Nephron (organoid): ENCODE measurements at regions not wholly inside any gene's neighbourhood (a gene's known extent, or its start where the extent isn't known, plus 50 kb on each side); places are given as distances from the start of the nearest gene placed in this dataset.
A peak's percentile ranks its signal among the peaks of the same experiment; 100 is the strongest.

Source experiments
- H3K27ac Mint-ChIP-seq, 3 experiments: 2 replicates each; pipeline ENCODE4 v1.8.0; 2020; ENCODE audit warnings: mixed read lengths in 3 of 3, mild to moderate bottlenecking in 2 of 3, moderate library complexity in 1 of 3
- H3K27me3 Mint-ChIP-seq: 2 replicates; pipeline ENCODE4 v1.8.0; 2021; ENCODE audit warnings: low read depth, mild to moderate bottlenecking, moderate library complexity, mixed read lengths
- H3K36me3 Mint-ChIP-seq: 2 replicates; pipeline ENCODE4 v1.8.0; 2020; ENCODE audit warnings: low read depth, mixed read lengths
- H3K4me1 Mint-ChIP-seq: 2 replicates; pipeline ENCODE4 v1.8.0; 2020; ENCODE audit warnings: mixed read lengths
- H3K4me3 Mint-ChIP-seq, 3 experiments: 2 replicates each; pipeline ENCODE4 v1.8.0; 2020; ENCODE audit warnings: mild to moderate bottlenecking in 3 of 3, mixed read lengths in 3 of 3, moderate library complexity in 2 of 3
- H3K9me3 Mint-ChIP-seq: 2 replicates; pipeline ENCODE4 v1.8.0; 2020; ENCODE audit warnings: mixed read lengths
- TF ChIP-seq, protein P1 (sequence below), 3 experiments: fragments of 200-600 bp; sonication (generic); IDR thresholded peaks; one replicate each; pipeline ENCODE4 v1.5.0; 2021; ENCODE audit warnings: antibody characterized with exemption in 3 of 3; ENCODE audit not compliant: unreplicated experiment in 3 of 3

DNA sequence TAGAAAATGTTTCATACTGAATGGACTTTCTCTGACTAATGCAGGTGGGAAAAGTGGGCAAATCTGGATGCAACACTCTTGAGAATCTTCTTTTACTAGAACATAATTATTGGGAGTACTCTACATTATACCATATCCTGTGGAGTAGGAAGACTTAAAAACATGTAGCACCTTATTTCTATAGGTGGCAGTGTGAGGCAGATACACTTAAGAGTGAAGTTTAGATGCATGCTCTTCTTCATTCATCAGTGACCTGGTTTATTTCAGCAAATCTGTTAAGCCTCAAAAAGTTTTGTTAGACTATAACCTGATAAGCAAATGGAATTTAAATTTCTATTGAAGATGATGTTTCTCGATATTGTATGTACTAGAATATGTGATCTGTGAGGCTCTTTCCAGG lies 1087.1 kb upstream of the LRRN3 start:
- H3K27ac Mint-ChIP-seq: no peak overlapping the region
- TF ChIP-seq, protein P1, sequence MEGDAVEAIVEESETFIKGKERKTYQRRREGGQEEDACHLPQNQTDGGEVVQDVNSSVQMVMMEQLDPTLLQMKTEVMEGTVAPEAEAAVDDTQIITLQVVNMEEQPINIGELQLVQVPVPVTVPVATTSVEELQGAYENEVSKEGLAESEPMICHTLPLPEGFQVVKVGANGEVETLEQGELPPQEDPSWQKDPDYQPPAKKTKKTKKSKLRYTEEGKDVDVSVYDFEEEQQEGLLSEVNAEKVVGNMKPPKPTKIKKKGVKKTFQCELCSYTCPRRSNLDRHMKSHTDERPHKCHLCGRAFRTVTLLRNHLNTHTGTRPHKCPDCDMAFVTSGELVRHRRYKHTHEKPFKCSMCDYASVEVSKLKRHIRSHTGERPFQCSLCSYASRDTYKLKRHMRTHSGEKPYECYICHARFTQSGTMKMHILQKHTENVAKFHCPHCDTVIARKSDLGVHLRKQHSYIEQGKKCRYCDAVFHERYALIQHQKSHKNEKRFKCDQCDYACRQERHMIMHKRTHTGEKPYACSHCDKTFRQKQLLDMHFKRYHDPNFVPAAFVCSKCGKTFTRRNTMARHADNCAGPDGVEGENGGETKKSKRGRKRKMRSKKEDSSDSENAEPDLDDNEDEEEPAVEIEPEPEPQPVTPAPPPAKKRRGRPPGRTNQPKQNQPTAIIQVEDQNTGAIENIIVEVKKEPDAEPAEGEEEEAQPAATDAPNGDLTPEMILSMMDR (IDR thresholded peaks at IDR 0.05; ENCODE audit: unreplicated experiment in 3 of 3): no peak
- no peaks in the 10 kb centered on the region for H3K27me3 Mint-ChIP-seq
- H3K4me3 Mint-ChIP-seq: no peak overlapping the region
- H3K4me1 Mint-ChIP-seq: peaks cover 11% of the 10 kb centered on the region
- no peaks in the 10 kb centered on the region for H3K9me3 Mint-ChIP-seq
- H3K36me3 Mint-ChIP-seq: no peaks in the 10 kb centered on the region

DNA sequence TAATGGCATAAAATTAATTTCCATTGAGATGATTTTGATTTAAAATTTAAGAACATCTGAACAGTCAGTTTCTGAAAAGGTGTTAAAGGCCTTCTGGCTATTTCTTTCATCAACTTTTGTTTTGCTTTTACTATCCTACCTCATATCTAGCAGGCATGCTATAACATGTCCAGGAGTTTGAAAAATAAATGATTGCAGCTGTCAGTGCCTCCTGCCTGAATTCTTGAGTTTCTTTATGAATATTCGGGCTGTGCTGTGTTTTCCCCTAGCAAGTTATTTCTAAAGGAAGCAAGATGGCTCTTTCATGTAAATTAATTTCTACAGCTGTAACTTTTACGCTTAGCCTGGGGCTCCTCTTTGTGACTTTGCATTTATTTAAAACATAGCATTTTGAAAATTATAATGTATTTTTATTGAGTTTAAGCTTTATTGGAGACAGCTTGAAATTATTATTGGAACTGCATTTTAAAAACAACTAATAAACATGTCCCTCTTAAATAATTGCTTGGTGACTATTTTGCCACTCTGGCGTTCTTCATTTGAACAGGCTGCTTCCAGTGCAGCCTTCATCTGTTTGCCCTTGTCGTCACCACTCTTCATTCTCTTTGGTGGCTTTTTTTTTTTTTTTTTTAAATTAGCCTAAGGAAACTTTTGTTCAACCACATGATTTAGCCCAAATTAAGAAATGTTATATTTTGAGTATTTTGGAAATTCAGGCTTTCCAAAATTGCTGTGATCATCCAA lies 1083.4 kb upstream of the LRRN3 start:
- H3K27me3 Mint-ChIP-seq: no peaks in the 10 kb centered on the region
- no peaks in the 10 kb centered on the region for H3K9me3 Mint-ChIP-seq
- H3K36me3 Mint-ChIP-seq: no peaks in the 10 kb centered on the region
- H3K4me3 Mint-ChIP-seq: no peak overlapping the region
- H3K4me1 Mint-ChIP-seq: peaks cover 1% of the 10 kb centered on the region
- TF ChIP-seq, protein P1 (IDR thresholded peaks at IDR 0.05; ENCODE audit: unreplicated experiment in 3 of 3): no peak
- H3K27ac Mint-ChIP-seq: peak overlapping the region in 1 of 3 experiments; percentile 40

DNA sequence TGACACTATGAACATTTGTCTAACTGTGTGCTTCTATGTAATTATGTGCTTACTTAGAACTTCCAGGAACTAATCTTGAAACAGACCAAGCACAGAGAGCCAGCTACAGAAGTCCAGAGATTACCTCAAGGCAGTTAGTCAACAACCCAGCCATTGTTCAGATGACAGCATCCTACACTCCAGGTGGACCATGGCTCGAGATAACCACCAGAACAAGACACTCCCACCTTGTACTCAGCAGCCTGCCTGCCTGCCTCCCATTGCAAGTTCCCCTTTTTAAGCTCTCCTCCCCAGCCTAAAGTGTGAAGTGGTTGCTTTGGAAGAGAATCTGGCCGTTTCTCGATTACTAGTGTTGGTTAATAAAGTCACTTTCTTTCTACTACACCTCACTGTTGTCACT lies 1080.6 kb upstream of the LRRN3 start:
- H3K4me3 Mint-ChIP-seq: no peak overlapping the region
- TF ChIP-seq, protein P1 (IDR thresholded peaks at IDR 0.05; ENCODE audit: unreplicated experiment in 3 of 3): no peak
- H3K27me3 Mint-ChIP-seq: no peaks in the 10 kb centered on the region
- H3K4me1 Mint-ChIP-seq: no peaks in the 10 kb centered on the region
- no peak overlapping the region for H3K27ac Mint-ChIP-seq
- no peaks in the 10 kb centered on the region for H3K36me3 Mint-ChIP-seq
- no peaks in the 10 kb centered on the region for H3K9me3 Mint-ChIP-seq

DNA sequence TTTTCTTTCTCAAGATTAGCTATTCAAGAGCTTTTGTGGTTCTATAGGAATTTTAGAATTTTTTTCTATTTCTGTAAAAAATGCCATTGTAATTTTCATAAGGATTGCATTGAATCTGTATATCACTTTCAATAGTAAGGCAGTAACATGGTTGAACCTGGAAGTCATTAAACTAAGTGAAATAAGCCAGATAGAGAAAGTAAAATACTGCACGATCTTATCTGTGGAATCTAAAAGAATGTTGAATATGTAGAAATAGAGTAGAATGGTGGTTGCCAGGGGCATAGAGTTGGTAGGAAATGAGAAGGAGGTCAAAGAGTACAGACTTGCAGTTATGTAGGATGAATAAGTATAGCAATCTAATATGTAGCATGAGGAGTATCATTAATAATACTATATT lies 1073.5 kb upstream of the LRRN3 start:
- TF ChIP-seq, protein P1 (IDR thresholded peaks at IDR 0.05; ENCODE audit: unreplicated experiment in 3 of 3): no peak
- H3K27ac Mint-ChIP-seq: no peak overlapping the region
- H3K36me3 Mint-ChIP-seq: no peaks in the 10 kb centered on the region
- H3K27me3 Mint-ChIP-seq: no peaks in the 10 kb centered on the region
- no peaks in the 10 kb centered on the region for H3K4me1 Mint-ChIP-seq
- H3K9me3 Mint-ChIP-seq: no peaks in the 10 kb centered on the region
- H3K4me3 Mint-ChIP-seq: no peak overlapping the region

DNA sequence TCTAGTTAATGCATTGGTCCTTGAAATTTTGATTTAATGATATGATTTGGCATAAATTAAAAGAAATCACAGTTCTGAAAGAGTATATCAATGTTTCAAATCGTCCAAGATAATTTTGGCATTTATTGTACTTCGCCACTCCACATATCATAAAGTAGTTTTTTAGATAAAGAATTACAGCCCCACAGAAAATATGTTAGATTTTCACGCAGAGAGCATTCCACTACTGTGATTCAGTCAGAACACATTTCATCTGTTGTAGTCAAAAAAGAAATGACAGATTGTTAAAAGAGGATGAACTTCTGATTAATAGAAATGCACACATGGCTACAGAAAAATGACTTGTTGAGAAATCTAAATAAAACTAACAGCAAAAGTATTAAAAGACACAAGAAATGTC lies 1063.5 kb upstream of the LRRN3 start:
- Mint-ChIP-seq H3K27ac (no peak overlapping the region), H3K36me3 (no peaks in the 10 kb centered on the region), H3K4me3 (no peak overlapping the region), H3K27me3 (no peaks in the 10 kb centered on the region), H3K4me1 (peaks cover 5% of the 10 kb centered on the region), H3K9me3 (no peaks in the 10 kb centered on the region)
- TF ChIP-seq, protein P1 (IDR thresholded peaks at IDR 0.05; ENCODE audit: unreplicated experiment in 3 of 3): no peak

DNA sequence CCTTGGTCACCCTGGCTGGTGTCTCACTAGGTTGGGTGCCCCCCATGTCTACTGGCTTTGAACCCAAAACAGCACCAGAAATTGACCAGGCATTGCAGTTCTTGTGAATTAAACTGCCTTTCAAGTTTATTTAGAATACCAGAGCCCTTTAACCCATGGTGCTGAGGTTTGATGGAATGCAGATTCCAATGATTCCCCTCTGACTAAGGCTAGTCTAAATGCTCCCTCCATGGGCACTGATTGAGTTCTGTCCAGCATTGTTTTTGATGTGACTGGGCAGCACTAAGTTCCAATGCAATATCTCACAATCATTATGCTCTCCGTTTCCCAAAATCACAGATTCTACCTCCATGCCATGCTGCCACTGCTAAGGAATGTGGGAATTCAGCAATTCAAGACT lies 1047.4 kb upstream of the LRRN3 start:
- H3K4me1 Mint-ChIP-seq: no peaks in the 10 kb centered on the region
- no peaks in the 10 kb centered on the region for H3K36me3 Mint-ChIP-seq
- H3K9me3 Mint-ChIP-seq: peaks cover 7% of the 10 kb centered on the region
- TF ChIP-seq, protein P1 (IDR thresholded peaks at IDR 0.05; ENCODE audit: unreplicated experiment in 3 of 3): no peak
- H3K27me3 Mint-ChIP-seq: no peaks in the 10 kb centered on the region
- no peak overlapping the region for H3K4me3 Mint-ChIP-seq
- no peak overlapping the region for H3K27ac Mint-ChIP-seq
